Right lobe of liver (tissue), 6 donors: ENCODE measurements at regions not wholly inside any gene's neighbourhood (a gene's known extent, or its start where the extent isn't known, plus 50 kb on each side); places are given as distances from the start of the nearest gene placed in this dataset.

Experiments
- ATAC-seq, 4 donors: fragments of 200-7000 bp; cut with Tn5 transposase; one replicate each; pipeline ENCODE4 v1.9.1; 2020; ENCODE audit warnings: mild to moderate bottlenecking in 4 of 4, moderate library complexity in 4 of 4
- DNase-seq, 3 donors: peaks; one replicate each; pipeline ENCODE4 v3.0.0-alpha.2; 2020
- H3K27ac ChIP-seq, 3 donors: fragments of 200-600 bp; one replicate each; pipeline ENCODE4 v1.8.0; 2022
- H3K27me3 ChIP-seq, 2 donors: fragments of 200-600 bp; one replicate each; pipeline ENCODE4 v1.8.0; 2022
- H3K36me3 ChIP-seq, 4 donors: fragments of 200-600 bp; sonication (generic) in 1 of 4; one replicate each; pipeline versions ENCODE4 v1.5.1 to v1.8.0; 2017 to 2022; ENCODE audit warnings: control low read depth in 1 of 4
- H3K4me1 ChIP-seq, 4 donors: fragments of 200-600 bp; sonication (generic) in 1 of 4; one replicate each; pipeline versions ENCODE4 v1.5.1 to v1.8.0; 2017 to 2022; ENCODE audit warnings: control low read depth in 1 of 4
- H3K4me3 ChIP-seq, 3 donors: fragments of 200-600 bp; one replicate each; pipeline ENCODE4 v1.8.0; 2022
- H3K9me3 ChIP-seq, 4 donors: fragments of 200-600 bp; sonication (generic) in 1 of 4; one replicate each; pipeline versions ENCODE4 v1.5.1 to v1.8.0; 2017 to 2022; ENCODE audit warnings: control low read depth in 1 of 4
- POLR2A ChIP-seq: fragments of 450-650 bp; IDR thresholded peaks from one replicate; pipeline ENCODE4 v1.6.1; 2017; ENCODE audit warnings: antibody characterized with exemption, mild to moderate bottlenecking
- WGBS: methylation state at CpG from one replicate; pipeline ENCODE4 v1.1.6; 2018; ENCODE audit warnings: low coverage, low lambda C conversion rate; ENCODE audit not compliant: insufficient coverage; ENCODE audit errors: missing lambda C conversion rate; 5-methylcytosine and 5-hydroxymethylcytosine counted together
- intact Hi-C, 2 donors: fragments of 100-400 bp; cut with DNase I; formaldehyde crosslinking; loops; one replicate each; pipeline versions ENCODE4 v1.11.2 to v1.14.1; 2022
- TF ChIP-seq, protein P1 (sequence below), 4 donors: fragments of 200-600 bp in 3 of 4; fragments of 450-650 bp in 1 of 4; IDR thresholded peaks; one replicate each; pipeline versions ENCODE4 v1.5.1 to v1.8.0; 2016 to 2022; ENCODE audit warnings: antibody characterized with exemption in 4 of 4, mild to moderate bottlenecking in 2 of 4
- donor health status: DM: no; HTN: yes; CAD: no.
- donor health status: DM: no; HTN: no; CAD: no.
- donor health status: DM: no; HTN: no; CAD: no.
- donor health status: DM: no; HTN: yes; CAD: no.
- donor health status: DM: no; HTN: yes; CAD: no.

DNA sequence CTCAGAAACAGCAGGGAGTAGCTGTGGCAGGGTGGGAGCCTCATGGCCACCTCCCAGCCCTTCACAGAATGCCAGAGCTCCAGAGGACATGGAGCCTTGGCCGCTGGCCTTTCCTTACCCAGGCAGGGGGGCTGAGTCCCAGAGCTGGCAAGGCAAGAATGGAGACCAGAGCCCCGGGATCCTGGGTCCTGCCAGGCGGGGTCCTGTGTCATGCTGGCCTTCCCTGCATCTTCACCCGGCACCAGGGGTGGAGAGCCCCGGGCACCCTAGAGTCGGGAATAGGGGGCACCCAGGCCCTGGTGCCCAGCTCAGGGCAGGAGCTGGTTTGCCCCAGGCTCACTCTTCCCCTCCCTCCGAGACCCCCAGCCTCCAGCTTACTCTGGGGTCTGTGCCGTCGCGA, 519.9 kb downstream of the TBC1D22A start:
- peak in 1 of 3 donors; percentile 39 for DNase-seq
- intact Hi-C loops: no loop called here
- Histone ChIP-seq H3K27ac (no peak overlapping the region), H3K9me3 (no peaks in the 10 kb centered on the region), H3K4me1 (no peaks in the 10 kb centered on the region), H3K27me3 (no peaks in the 10 kb centered on the region), H3K36me3 (no peaks in the 10 kb centered on the region), H3K4me3 (no peak overlapping the region)
- TF ChIP-seq POLR2A: no peak
- TF ChIP-seq, protein P1, sequence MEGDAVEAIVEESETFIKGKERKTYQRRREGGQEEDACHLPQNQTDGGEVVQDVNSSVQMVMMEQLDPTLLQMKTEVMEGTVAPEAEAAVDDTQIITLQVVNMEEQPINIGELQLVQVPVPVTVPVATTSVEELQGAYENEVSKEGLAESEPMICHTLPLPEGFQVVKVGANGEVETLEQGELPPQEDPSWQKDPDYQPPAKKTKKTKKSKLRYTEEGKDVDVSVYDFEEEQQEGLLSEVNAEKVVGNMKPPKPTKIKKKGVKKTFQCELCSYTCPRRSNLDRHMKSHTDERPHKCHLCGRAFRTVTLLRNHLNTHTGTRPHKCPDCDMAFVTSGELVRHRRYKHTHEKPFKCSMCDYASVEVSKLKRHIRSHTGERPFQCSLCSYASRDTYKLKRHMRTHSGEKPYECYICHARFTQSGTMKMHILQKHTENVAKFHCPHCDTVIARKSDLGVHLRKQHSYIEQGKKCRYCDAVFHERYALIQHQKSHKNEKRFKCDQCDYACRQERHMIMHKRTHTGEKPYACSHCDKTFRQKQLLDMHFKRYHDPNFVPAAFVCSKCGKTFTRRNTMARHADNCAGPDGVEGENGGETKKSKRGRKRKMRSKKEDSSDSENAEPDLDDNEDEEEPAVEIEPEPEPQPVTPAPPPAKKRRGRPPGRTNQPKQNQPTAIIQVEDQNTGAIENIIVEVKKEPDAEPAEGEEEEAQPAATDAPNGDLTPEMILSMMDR (IDR thresholded peaks at IDR 0.05): no peak
- no peak for ATAC-seq
- WGBS: no CpG with 5 or more reads among the region's 10 CpGs

DNA sequence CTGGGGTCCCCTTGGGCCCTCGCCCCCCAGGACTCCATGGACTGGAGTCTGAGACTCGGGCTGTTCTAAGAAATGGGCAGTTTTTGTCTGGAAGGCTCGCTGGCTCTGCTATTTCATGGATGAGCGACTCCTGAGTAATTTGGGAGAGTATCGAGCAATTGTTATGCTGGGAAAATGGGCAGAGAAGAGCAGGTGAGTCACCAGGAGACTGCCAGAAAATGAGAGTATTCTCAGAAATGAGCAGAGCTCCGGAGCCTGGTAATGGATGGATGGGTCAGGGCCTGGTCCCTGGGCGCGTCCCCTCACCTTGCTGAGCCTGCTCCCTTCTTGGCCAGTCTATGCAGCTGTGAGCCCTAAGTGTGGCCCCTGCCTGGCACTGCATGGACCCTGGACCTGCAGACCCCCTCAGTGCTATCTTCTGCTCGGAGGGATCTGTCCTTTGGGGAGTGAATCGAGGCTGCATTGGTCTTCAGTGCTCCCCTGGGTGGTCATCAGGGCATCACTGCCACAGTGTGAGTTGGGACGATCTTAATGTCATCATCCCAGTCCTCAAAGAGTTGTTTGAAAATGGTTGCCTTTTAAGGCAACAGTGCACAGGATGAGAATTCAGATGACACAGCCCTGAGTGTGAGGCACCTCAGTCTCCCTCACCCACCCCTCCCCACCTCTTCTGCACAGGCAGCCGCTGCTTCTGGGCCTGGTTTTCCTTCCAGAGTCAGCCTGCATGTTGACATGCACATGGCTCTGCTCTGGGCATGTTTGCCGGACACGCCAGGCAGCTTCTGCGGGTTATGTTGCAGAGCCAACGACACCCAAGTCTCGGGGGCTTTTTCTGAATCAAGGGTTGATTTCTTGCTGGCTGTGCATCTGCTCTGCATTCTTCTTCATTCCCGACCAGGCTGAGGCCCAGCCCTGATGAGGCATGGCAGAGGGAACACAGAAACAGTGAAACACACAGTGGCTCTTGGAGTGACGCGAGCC, 519.0 kb downstream of the TBC1D22A start:
- no peak for ATAC-seq
- peak in 1 of 3 donors; percentile 35 for DNase-seq

DNA sequence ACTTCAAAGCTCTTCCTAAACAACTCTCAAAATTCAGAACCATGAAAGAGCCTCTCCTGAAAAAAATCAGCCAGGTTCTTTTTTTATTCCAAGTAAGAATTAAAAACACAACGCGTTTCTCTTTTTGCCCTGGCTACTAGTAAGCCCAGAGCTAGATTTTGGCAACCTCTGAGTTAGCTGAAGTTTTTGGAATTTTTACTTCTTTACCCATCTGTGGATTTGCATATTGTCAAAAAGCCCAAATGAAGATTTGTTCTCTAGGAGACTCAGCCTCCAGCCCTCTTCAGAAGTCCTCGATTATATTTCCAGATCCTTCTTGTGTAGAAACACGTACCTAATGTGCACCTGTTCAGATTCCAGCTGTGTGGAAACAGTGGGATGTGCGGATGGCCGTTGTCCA, 517.9 kb downstream of the TBC1D22A start:
- DNase-seq (no peak), ATAC-seq (no peak)
- TF ChIP-seq, protein P1 (IDR thresholded peaks at IDR 0.05): no peak
- TF ChIP-seq POLR2A: no peak
- no peaks in the 10 kb centered on the region for H3K36me3 ChIP-seq
- no peaks in the 10 kb centered on the region for H3K4me1 ChIP-seq
- no peak overlapping the region for H3K4me3 ChIP-seq
- no peak overlapping the region for H3K27ac ChIP-seq
- intact Hi-C loops: no loop called here
- H3K27me3 ChIP-seq: no peaks in the 10 kb centered on the region
- WGBS: 49% methylated on average over 6 of the region's 6 CpGs
- no peaks in the 10 kb centered on the region for H3K9me3 ChIP-seq

More for the DNA sequence above, 519.0 kb downstream of the TBC1D22A start:
- Histone ChIP-seq H3K4me1 (no peaks in the 10 kb centered on the region), H3K9me3 (no peaks in the 10 kb centered on the region), H3K36me3 (no peaks in the 10 kb centered on the region), H3K27me3 (no peaks in the 10 kb centered on the region), H3K4me3 (no peak overlapping the region), H3K27ac (no peak overlapping the region)
- intact Hi-C loops: no loop called here
- WGBS: 48% methylated on average over 7 of the region's 20 CpGs
- TF ChIP-seq, protein P1 (IDR thresholded peaks at IDR 0.05): no peak

DNA sequence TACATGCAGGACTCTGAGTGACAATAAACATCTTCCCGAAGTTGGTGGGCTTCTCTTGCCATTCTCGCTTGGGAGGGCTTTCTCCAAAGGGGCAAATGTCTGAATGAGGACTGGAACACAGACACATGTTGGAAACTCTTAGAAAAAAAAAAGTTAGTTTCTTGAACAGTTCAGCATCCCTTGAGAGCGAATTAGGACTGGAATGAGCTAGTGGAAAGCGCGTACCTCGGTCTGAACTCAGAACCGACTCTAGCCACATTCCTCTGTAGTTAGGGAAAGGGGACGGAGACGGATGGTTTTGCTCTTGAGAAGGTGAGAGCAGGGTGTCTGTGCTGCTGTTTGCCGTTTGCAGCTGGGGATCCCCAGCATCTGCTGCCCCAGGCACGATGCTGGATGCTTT, 517.3 kb downstream of the TBC1D22A start:
- H3K27me3 ChIP-seq: no peaks in the 10 kb centered on the region
- no peak for DNase-seq
- H3K36me3 ChIP-seq: no peaks in the 10 kb centered on the region
- H3K4me3 ChIP-seq: no peak overlapping the region
- no peaks in the 10 kb centered on the region for H3K4me1 ChIP-seq
- H3K27ac ChIP-seq: no peak overlapping the region
- TF ChIP-seq POLR2A: no peak
- TF ChIP-seq, protein P1 (IDR thresholded peaks at IDR 0.05): no peak
- H3K9me3 ChIP-seq: no peaks in the 10 kb centered on the region
- WGBS: 58% methylated on average over 11 of the region's 11 CpGs
- ATAC-seq: no peak
- intact Hi-C loops: no loop called here
